PC-9 (cell line): ENCODE measurements at regions not wholly inside any gene's neighbourhood (a gene's known extent, or its start where the extent isn't known, plus 50 kb on each side); places are given as distances from the start of the nearest gene placed in this dataset.

Experiments used
- BruUV-seq: library from RNA; stranded (reverse); fragments of 400-500 nt; replicated peaks from 2 replicates; lab custom pipeline; 2021; lab: Mats Ljungman, UMichigan
- CTCF ChIA-PET: fragments of 300-600 bp; sonication (Branson Sonifier 250); formaldehyde crosslinking; loops from one replicate; lab custom pipeline; 2022; ENCODE audit warnings: antibody characterized with exemption; lab: Charles Lee
- POLR2A ChIA-PET: fragments of 300-600 bp; sonication (Branson Sonifier 250); formaldehyde crosslinking; loops from one replicate; lab custom pipeline; 2022; ENCODE audit warnings: antibody characterized with exemption; ENCODE audit not compliant: unreplicated experiment; lab: Charles Lee
- DNase-seq, 2 experiments: peaks; one replicate each; pipeline versions ENCODE4 v3.0.0 to v3.0.0-alpha.2; 2015 to 2022; ENCODE audit warnings: mixed read lengths in 1 of 2
- H2AFZ ChIP-seq: fragments of 200-600 bp; sonication (generic); 2 replicates; pipeline ENCODE4 v1.8.1; 2017; ENCODE audit warnings: antibody characterized with exemption
- H3F3A ChIP-seq: fragments of 200-600 bp; sonication (generic); 2 replicates; pipeline ENCODE4 v1.8.1; 2017; ENCODE audit warnings: antibody characterized with exemption, mild to moderate bottlenecking, low read depth; ENCODE audit not compliant: insufficient read depth
- H3K27ac ChIP-seq: fragments of 200-600 bp; sonication (generic); 2 replicates; pipeline ENCODE4 v1.6.1; 2016; ENCODE audit warnings: mixed run types
- H3K27me3 ChIP-seq: fragments of 200-600 bp; sonication (generic); 2 replicates; pipeline ENCODE4 v1.6.1; 2016; ENCODE audit warnings: low read depth, mixed run types; ENCODE audit not compliant: insufficient read depth
- H3K36me3 ChIP-seq: fragments of 200-600 bp; sonication (generic); 2 replicates; pipeline ENCODE4 v1.6.1; 2016; ENCODE audit warnings: low read depth, mixed run types
- H3K4me1 ChIP-seq: fragments of 200-600 bp; sonication (generic); replicated peaks from 2 replicates; pipeline ENCODE4 v1.6.1; 2016; ENCODE audit warnings: mixed run types; ENCODE audit not compliant: insufficient read depth
- H3K4me2 ChIP-seq: fragments of 200-600 bp; sonication (generic); 2 replicates; pipeline ENCODE4 v1.6.1; 2017; ENCODE audit warnings: mixed run types
- H3K4me3 ChIP-seq: fragments of 200-600 bp; sonication (generic); 2 replicates; pipeline ENCODE4 v1.6.1; 2016; ENCODE audit warnings: mixed run types
- H3K79me2 ChIP-seq: fragments of 200-600 bp; sonication (generic); 2 replicates; pipeline ENCODE4 v1.6.1; 2017; ENCODE audit warnings: low read depth, mixed run types
- H3K9me2 ChIP-seq: fragments of 200-600 bp; sonication (generic); 2 replicates; pipeline ENCODE4 v1.8.1; 2017; ENCODE audit warnings: mild to moderate bottlenecking; ENCODE audit not compliant: insufficient read depth
- H3K9me3 ChIP-seq: fragments of 200-600 bp; sonication (generic); 2 replicates; pipeline ENCODE4 v1.8.1; 2016; ENCODE audit warnings: low read depth; ENCODE audit not compliant: insufficient read depth
- H4K20me1 ChIP-seq: fragments of 200-600 bp; sonication (generic); 2 replicates; pipeline ENCODE4 v1.8.1; 2017; ENCODE audit not compliant: insufficient read depth
- CTCF ChIP-seq: fragments of 200-600 bp; sonication (generic); conservative IDR thresholded peaks from 2 replicates; pipeline ENCODE4 v1.6.1; 2017; ENCODE audit warnings: mixed run types, antibody characterized with exemption, mild to moderate bottlenecking, moderate library complexity
- EZH2 ChIP-seq: fragments of 200-600 bp; sonication (generic); IDR thresholded peaks from 2 replicates; pipeline ENCODE4 v1.8.0; 2017; ENCODE audit warnings: antibody characterized with exemption, low read depth
- intact Hi-C: fragments of 100-400 bp; cut with micrococcal nuclease; formaldehyde crosslinking; loops from one replicate; pipeline ENCODE4 v1.10.0; 2022; ENCODE audit not compliant: unreplicated experiment

GRCh38 chr21:35829067-35829466 lies 231.3 kb downstream of the SETD4 start:
- Histone ChIP-seq H3F3A (no peaks in the 10 kb centered on the region), H3K4me1 (no peaks in the 10 kb centered on the region), H3K27ac (no peak overlapping the region), H3K9me2 (no peaks in the 10 kb centered on the region), H3K9me3 (no peaks in the 10 kb centered on the region), H3K36me3 (no peaks in the 10 kb centered on the region), H3K4me3 (no peak overlapping the region), H4K20me1 (no peaks in the 10 kb centered on the region), H3K79me2 (no peaks in the 10 kb centered on the region), H3K4me2 (no peak overlapping the region), H2AFZ (no peak overlapping the region), H3K27me3 (no peaks in the 10 kb centered on the region)
- ChIA-PET CTCF (no interaction called here), POLR2A (no interaction called here)
- BruUV-seq: no TSS peak
- TF ChIP-seq EZH2 (no peak), CTCF (no peak)
- intact Hi-C loops: no loop called here
- no peak for DNase-seq

GRCh38 chr21:35828161-35828560 lies 232.2 kb downstream of the SETD4 start:
- Histone ChIP-seq H2AFZ (no peak overlapping the region), H3K27ac (no peak overlapping the region), H3K36me3 (no peaks in the 10 kb centered on the region), H4K20me1 (no peaks in the 10 kb centered on the region), H3K27me3 (no peaks in the 10 kb centered on the region), H3K4me1 (no peaks in the 10 kb centered on the region), H3K79me2 (no peaks in the 10 kb centered on the region), H3K9me2 (no peaks in the 10 kb centered on the region), H3K4me2 (no peak overlapping the region), H3K9me3 (no peaks in the 10 kb centered on the region), H3K4me3 (no peak overlapping the region), H3F3A (no peaks in the 10 kb centered on the region)
- no peak for DNase-seq
- CTCF ChIA-PET: interaction anchor here (0.6 kb wide), 1 partner anchor 12 kb away, joined by 4 read pairs; no protein-coding TSS in a partner anchor
- TF ChIP-seq CTCF (no peak), EZH2 (no peak)
- BruUV-seq: no TSS peak
- intact Hi-C loops: no loop called here
- POLR2A ChIA-PET: no interaction called here

DNA sequence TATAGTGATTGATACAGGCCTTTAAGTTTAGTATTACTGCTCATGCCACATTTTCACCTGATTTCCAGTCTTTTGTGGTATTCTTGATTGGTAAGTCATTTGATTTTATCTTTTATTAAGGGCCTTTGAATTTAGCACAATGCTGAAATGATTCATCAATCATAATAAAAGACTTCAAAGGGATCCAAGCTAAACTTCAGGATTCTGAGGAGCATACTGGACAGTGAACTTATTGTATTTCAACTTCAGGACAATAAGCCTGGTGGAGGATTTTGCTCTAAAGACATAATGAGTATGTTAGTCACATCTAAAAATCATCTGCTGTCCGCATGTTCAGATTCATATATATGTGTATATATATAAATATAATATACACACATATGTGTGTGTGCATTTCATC lies 233.3 kb downstream of the SETD4 start:
- Histone ChIP-seq H3K4me2 (no peak overlapping the region), H3K36me3 (no peaks in the 10 kb centered on the region), H4K20me1 (no peaks in the 10 kb centered on the region), H3K27ac (no peak overlapping the region), H3K9me3 (no peaks in the 10 kb centered on the region), H3K79me2 (no peaks in the 10 kb centered on the region), H3K4me1 (no peaks in the 10 kb centered on the region), H3K4me3 (no peak overlapping the region), H3K27me3 (no peaks in the 10 kb centered on the region), H2AFZ (no peak overlapping the region), H3F3A (no peaks in the 10 kb centered on the region), H3K9me2 (no peaks in the 10 kb centered on the region)
- intact Hi-C loops: no loop called here
- no peak for DNase-seq
- no TSS peak for BruUV-seq
- POLR2A ChIA-PET: no interaction called here
- TF ChIP-seq EZH2 (no peak), CTCF (no peak)
- CTCF ChIA-PET: no interaction called here
